ENCODE measurements at regions not wholly inside any gene's neighbourhood (a gene's known extent, or its start where the extent isn't known, plus 50 kb on each side); places are given as distances from the start of the nearest gene placed in this dataset.
A peak's percentile ranks its signal among the peaks of the same experiment; 100 is the strongest.

DNA sequence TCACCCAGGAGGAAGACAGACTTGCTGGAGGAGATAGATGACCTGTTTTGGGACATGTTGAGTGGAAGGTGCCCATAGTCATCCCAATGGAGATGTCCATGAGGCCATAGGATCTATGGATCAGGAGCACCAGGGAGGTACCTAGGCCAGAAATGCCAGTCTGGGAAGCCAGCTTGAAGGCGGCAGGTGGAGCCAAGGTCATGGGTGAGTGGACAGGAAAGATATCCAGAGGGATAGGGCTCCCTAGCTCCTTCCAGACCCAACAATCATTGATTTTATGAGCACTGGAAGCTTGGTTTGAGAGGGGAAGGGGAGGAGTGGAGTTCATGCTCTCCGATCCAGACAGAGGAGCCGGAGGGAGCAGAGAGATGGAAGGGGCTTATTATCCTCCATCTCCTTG is 252.6 kb downstream of the CDK5RAP2 start:
- H3K23ac ChIP-seq (ENCODE audit: insufficient read length, low read depth, low read length), result no peak overlapping the region
- H3K79me2 ChIP-seq (ENCODE audit: insufficient read depth, low read length), result no peaks in the 10 kb centered on the region
- no peak for DNase-seq
- no peaks in the 10 kb centered on the region for H3K9me3 ChIP-seq (ENCODE audit: control insufficient read depth, low read depth, low read length)
- no peak overlapping the region for H2BK20ac ChIP-seq (ENCODE audit: low read depth, low read length, poor library complexity, severe bottlenecking)
- no peak overlapping the region for H3K18ac ChIP-seq (ENCODE audit: insufficient read length, low read depth, low read length)
- no peak overlapping the region for H3K14ac ChIP-seq (ENCODE audit: insufficient read depth, low read length)
- Mint-ChIP-seq H3K27ac (peak overlapping the region in 1 of 3 experiments; percentile 83; a peak in 1 of 7 replicates), H3K27me3 (ENCODE audit: low read depth) (peaks cover 15% of the 10 kb centered on the region), H3K4me1 (peaks cover 8 to 12% of the 10 kb centered on the region in 2 experiments), H3K36me3 (ENCODE audit: insufficient read depth in 1 of 3, low read depth in 3 of 3) (no peaks in the 10 kb centered on the region), H3K4me3 (no peak overlapping the region), H3K9me3 (peaks cover 0 to 2% of the 10 kb centered on the region in 2 experiments; a peak in 1 of 5 replicates)
- H3K4me2 ChIP-seq (ENCODE audit: insufficient read depth, insufficient read length, low read length), result no peak overlapping the region
- no peak overlapping the region for H2AK5ac ChIP-seq (ENCODE audit: insufficient read length, low read length)
- H2AFZ ChIP-seq (ENCODE audit: low read length), result no peak overlapping the region
- no peak overlapping the region for H3K4ac ChIP-seq (ENCODE audit: low read depth, low read length)
- TF ChIP-seq CTCF (conservative IDR thresholded peaks at IDR 0.05), result no peak
- H3K56ac ChIP-seq (ENCODE audit: insufficient read length, low read depth, low read length), result no peak overlapping the region
- H3K27ac ChIP-seq (ENCODE audit: insufficient read length, low read depth, low read length), result no peak overlapping the region
- H2BK5ac ChIP-seq (ENCODE audit: insufficient read length, low read length), result no peak overlapping the region
- H4K8ac ChIP-seq (replicated peaks; ENCODE audit: insufficient read length, low read depth, low read length), result no peak overlapping the region
- H3K23me2 ChIP-seq (ENCODE audit: insufficient read length, low read depth, low read length, poor library complexity, severe bottlenecking), result no peaks in the 10 kb centered on the region
- H4K91ac ChIP-seq (ENCODE audit: insufficient read length, low read depth, low read length), result no peak overlapping the region
- H3K27me3 ChIP-seq (ENCODE audit: insufficient read depth, low read length), result no peaks in the 10 kb centered on the region
- no peak overlapping the region for H4K5ac ChIP-seq (ENCODE audit: insufficient read length, low read depth, low read length)
- no peaks in the 10 kb centered on the region for H3K4me1 ChIP-seq (ENCODE audit: insufficient read depth, low read length)
- H3T11ph ChIP-seq (ENCODE audit: low read length), result no peak overlapping the region
- H4K20me1 ChIP-seq (ENCODE audit: control insufficient read depth, insufficient read depth, insufficient read length), result no peaks in the 10 kb centered on the region
- no peak overlapping the region for H2BK12ac ChIP-seq (ENCODE audit: insufficient read length, low read depth, low read length)
- H2BK15ac ChIP-seq (ENCODE audit: low read depth, low read length), result no peak overlapping the region
- no peaks in the 10 kb centered on the region for H3K79me1 ChIP-seq (ENCODE audit: insufficient read depth, low read depth, low read length, poor library complexity, severe bottlenecking)
- no peak overlapping the region for H2BK120ac ChIP-seq (ENCODE audit: low read depth, low read length, poor library complexity, severe bottlenecking)
- WGBS (ENCODE audit: extremely low coverage, insufficient read length, low lambda C conversion rate), result no CpG with 5 or more reads among the region's 3 CpGs
- H3K9ac ChIP-seq (ENCODE audit: extremely low read depth, insufficient read length, low read length), result no peak overlapping the region

Data from H9 (cell line).